Right hindlimb (tissue), 1 donor: ENCODE measurements at regions not wholly inside any gene's neighbourhood (a gene's known extent, or its start where the extent isn't known, plus 50 kb on each side); places are given as distances from the start of the nearest gene placed in this dataset.
A peak's percentile ranks its signal among the peaks of the same experiment; 100 is the strongest.
"Not testable (repeated sequence)": the region's sequence is repeated elsewhere in the genome, so short reads cannot be mapped to it uniquely, and the experiment has no call there.

Experiments
- DNase-seq: peaks from one replicate; pipeline ENCODE4 v3.0.0-alpha.2; 2018

DNA sequence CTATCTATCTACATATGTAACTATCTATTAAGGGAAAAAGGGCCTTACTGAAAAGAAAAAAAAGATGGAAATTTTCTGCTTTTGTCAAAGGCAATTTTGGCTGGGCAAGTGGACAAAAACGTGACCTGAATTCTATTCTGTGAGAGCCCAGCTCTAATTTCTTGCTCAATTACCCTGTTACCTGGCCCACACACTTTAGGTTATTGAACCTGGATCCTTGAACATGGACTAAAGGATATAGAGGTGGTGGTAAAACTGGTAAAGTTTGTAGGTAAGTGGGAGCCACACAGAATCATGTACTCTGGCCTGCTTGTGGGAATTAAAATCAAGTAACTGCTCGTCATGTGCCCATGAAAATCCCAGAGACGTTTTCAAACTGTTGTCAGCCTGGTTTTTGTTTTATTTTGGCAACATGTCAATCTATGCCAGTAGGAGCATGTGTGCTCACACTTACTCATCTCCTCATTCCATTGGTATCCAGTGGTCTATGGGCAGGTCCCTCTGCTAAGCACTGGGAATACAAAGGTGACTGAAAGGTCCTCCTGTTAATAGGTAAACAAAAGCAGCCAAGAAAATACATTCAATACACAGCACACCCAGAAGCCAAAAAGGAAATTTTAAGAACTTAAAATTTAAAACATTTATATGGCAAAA, 113.7 kb upstream of the WARS2 start:
- no peak for DNase-seq

DNA sequence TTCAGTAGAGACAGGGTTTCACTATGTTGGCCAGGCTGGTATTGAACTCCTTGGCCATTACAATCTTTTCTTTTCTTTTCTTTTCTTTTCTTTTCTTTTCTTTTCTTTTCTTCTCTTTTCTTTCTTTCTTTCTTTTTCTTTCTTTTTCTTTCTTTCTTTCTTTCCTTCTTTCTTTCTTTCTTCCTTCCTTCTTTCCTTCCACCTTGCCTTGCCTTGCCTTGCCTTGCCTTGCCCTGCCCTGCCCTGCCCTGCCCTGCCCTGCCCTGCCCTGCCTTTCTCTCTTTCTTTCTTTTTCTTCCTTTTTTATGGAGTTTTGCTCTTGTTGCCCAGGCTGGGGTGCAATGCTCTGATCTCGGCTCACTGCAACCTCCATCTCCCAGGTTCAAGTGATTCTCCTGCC, 112.5 kb upstream of the HAO2 start:
- not testable (repeated sequence) for DNase-seq

DNA sequence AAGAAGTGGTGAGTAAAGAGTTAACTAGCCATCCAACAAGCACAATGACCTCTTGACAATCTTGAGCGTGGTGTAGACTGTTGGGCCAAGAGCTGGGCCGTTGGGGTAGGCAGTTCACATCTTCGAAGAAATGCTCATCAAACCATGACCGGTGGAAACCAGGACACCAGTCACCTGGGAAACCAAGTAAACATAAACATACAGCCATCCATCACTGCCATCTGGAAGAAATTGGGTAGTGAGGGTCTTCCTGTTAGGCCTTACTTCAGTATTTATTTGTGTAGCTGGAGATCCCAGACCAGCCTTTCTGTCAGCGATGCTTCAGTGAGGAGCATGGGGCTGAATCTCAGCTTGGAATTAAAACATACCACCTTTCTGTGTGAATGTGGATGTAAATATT, 108.1 kb upstream of the HAO2 start:
- no peak for DNase-seq

GRCh38 chr1:119266386-119266785, 102.2 kb upstream of the HAO2 start:
- DNase-seq: no peak

GRCh38 chr1:119266858-119267257, 101.7 kb upstream of the HAO2 start:
- DNase-seq: no peak

GRCh38 chr1:119267288-119267687, 101.3 kb upstream of the HAO2 start:
- DNase-seq: not testable (repeated sequence)

DNA sequence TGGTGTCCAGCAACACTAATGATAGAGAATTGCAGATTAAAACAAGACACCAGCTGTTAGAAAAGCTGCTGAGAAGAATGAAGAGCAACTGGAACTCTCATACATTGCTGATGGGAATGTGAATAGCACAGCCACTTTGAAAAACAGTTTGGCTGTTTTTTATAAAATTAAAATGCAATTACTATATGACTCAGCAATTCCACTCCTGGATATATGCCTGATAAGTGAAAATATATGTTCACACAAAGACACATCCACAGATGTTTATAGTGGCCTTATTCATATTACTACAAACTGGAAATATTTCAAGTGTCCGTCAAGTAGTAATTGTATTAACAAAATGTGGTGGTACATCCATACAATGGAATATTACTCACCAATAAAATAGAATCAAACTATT, 99.7 kb upstream of the HAO2 start:
- no peak for DNase-seq

- peak; percentile 41 for DNase-seq
Measured at GRCh38 chr1:119275145-119276134, 93.1 kb upstream of the HAO2 start.

DNA sequence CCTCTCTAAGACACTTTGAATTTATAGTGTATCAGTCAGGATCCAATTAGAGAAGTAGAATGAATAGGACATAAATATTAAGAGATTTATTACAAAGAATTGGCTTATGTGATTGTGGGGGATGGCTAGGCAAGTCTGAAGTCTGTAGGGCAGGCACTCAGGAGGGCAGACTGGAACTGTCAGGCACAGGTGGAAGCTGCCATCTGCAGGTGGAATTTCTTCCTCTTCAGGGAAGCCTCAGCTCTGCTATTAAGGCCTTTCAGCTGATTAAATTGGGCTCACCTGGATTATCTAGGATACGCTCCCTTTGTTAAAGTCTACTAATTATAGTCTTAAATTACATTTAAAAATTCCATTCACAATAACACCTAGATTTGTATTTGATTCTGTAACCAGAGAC, 92.0 kb upstream of the HAO2 start:
- DNase-seq: no peak

- DNase-seq: peak; percentile 72
Measured at GRCh38 chr1:119279456-119280381, 88.9 kb upstream of the HAO2 start.

DNA sequence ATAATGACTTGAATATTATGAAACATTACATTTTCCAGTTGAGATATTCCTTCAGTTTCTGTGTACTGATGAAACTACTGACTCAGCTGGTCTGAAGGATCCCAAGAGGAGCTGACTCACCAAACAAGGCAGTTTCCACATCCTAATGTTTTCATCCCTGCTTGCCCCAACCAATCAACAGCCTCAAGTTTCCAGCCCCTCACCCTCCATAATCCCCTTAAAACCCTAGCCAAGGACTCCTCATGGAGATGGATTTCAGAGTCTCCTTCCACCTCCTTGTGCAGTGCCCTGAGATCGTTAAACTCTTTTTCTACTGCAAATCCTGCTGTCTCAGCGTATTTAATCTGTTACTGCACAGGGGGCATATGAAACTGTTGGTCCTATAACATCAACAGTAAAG, 83.1 kb upstream of the HAO2 start:
- DNase-seq: peak; percentile 46

DNA sequence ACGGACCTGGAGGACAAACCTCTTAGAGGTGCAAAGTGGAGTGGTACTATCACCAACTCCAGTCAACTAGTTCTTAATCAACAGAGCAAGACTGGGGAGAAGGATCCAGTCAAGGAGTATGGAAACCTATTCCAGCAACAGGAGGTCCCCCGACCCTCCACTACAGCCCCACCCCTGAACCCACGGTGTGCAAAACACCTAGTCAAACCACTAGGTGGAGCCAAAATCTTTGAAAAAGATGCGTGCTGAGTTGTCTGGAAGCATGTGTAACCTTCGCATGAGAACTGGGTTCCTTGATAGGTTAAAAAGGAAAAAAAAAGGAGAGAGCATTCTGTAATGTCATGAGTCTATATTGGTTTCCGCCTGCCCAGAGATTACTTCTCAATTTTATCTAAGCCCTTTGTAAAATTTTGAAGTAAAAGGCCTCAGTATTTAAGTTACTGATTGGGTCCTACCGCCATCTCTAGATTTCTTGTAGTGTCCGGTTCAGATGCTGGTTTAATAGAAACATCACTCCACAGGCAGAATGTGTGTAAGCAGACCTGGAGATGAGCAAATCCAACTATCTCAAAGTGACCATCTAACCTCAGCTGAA, 81.9 kb upstream of the HAO2 start:
- DNase-seq: no peak

- DNase-seq: no peak
Measured at GRCh38 chr1:119288751-119289150, 79.8 kb upstream of the HAO2 start.

- no peak for DNase-seq
Measured at GRCh38 chr1:119290297-119290696, 78.3 kb upstream of the HAO2 start.

GRCh38 chr1:119291611-119292206, 76.9 kb upstream of the HAO2 start:
- no peak for DNase-seq

DNA sequence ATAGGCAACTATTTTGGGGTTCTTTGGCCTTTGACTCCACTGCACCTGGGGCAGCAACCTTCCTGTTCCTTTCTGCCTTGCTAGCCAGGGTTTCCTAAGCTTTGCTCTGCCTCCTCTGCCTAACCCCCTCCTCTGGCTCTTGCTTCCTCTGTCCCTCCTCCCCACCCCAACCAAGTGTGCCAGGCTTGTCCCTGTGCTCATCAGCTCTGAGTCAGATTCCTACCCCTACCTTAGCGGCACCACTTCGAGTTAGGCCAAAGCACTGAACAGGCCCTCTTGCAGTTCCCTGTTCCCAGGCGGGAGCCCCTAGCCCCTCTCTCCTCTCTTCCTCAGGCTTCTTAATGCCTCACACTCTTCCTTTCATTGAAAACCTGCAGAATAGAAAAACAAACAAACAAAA, 74.8 kb upstream of the HAO2 start:
- DNase-seq: no peak

DNA sequence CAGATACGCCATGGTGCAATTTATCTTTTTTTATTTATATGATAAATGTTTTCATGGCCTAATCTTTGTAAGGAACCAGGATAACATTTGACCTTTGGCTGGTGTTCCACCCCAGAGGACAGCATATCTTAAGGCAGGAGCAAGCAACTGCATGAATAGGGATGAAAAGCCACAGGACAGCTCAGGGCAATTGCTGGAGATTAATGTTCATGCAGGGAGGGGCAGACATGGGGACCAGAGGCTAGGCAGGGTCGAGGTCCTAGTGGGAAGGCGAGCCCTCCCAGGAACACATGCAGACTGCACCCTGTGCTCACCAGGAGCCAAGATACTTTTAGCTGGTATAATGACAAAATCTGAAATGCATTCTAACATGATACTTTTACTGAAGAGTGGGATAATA, 74.4 kb upstream of the HAO2 start:
- no peak for DNase-seq

DNA sequence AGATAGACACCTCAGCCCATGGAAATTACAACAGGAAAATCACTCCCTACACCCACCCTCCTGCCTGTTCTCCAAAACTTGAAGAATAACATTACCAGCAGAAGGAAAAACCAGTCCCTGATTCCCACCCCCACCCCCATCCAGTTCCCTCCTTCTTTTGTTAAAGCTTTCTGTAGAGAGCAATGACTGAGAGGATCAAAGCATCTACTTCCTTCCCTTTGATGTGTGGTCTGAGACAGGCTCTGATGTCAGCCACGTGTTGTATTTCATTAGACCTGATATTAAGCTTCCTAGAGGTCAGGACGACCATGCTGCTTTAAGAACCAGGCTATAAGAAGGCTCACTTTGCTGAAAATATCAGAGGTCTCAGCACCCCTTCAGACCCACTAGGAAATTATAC, 73.9 kb upstream of the HAO2 start:
- DNase-seq: no peak

GRCh38 chr1:119298687-119299303, 69.8 kb upstream of the HAO2 start:
- DNase-seq: peak; percentile 51

DNA sequence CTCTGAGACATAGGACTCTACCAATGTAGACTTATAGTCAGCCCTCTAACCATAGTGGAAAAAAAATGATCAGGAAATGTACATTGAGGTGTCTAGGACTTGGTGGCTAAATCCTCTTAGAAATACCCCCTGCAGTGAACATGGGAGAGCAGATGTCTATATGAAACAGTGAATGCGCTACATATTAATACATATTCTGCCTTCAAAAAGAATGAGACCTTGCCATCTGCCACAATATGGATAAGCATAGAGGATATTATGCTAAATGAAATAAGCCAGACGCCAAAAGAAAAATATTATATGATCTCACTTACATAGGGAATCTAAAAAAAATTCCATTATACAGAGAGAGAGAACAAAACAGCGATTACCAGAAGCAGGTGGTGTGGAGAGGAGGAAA, 66.6 kb upstream of the HAO2 start:
- no peak for DNase-seq

GRCh38 chr1:119308130-119308700, 60.4 kb upstream of the HAO2 start:
- no peak for DNase-seq
